Type B pancreatic cell (in vitro differentiated cells): ENCODE measurements at regions not wholly inside any gene's neighbourhood (a gene's known extent, or its start where the extent isn't known, plus 50 kb on each side); places are given as distances from the start of the nearest gene placed in this dataset.

ENCODE experiments used
- DNase-seq: peaks from one replicate; pipeline ENCODE4 v3.0.0; 2021; ENCODE audit warnings: mixed read lengths; ENCODE audit not compliant: unreplicated experiment; ENCODE audit errors: extremely low spot score
- H3K27ac Mint-ChIP-seq: 2 replicates; pipeline ENCODE4 v1.8.0; 2021; ENCODE audit warnings: mild to moderate bottlenecking, mixed read lengths
- H3K27me3 Mint-ChIP-seq: 2 replicates; pipeline ENCODE4 v1.8.0; 2021; ENCODE audit warnings: mixed read lengths
- H3K36me3 Mint-ChIP-seq: 2 replicates; pipeline ENCODE4 v1.8.0; 2021; ENCODE audit warnings: mixed read lengths
- H3K4me1 Mint-ChIP-seq: one replicate; pipeline ENCODE4 v1.8.0; 2021; ENCODE audit warnings: mixed read lengths; ENCODE audit not compliant: unreplicated experiment
- H3K4me3 Mint-ChIP-seq: 2 replicates; pipeline ENCODE4 v1.8.0; 2021; ENCODE audit warnings: mild to moderate bottlenecking, mixed read lengths
- H3K9me3 Mint-ChIP-seq: 2 replicates; pipeline ENCODE4 v1.8.0; 2021; ENCODE audit warnings: mixed read lengths
- TF ChIP-seq, protein P1 (sequence below): fragments of 200-600 bp; sonication (generic); conservative IDR thresholded peaks from 2 replicates; pipeline ENCODE4 v1.5.0; 2021; ENCODE audit warnings: antibody characterized with exemption, mild to moderate bottlenecking

DNA sequence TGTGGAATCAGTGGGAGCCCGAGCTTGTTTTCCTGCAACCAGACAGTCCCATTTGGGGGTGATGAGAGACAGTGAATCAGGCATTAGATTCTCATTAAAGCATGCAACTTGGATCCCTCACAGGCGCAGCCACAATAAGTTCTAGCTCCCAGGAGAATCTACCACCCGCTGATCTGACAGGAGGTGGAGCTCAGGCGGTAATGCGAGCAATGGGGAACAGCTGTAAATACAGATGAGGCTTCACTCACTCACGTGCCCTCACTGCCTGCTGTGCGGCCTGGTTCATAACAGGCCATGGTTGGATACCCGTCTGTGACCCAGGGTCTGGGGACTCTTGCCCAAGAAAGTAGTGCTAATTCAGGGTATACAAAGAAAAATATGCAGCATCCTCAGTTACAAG, 144.8 kb upstream of the RGPD4 start:
- Mint-ChIP-seq H3K27ac (no peak overlapping the region), H3K4me1 (peaks cover 10% of the 10 kb centered on the region)

GRCh38 chr2:107684421-107684820, 142.3 kb upstream of the RGPD4 start:
- DNase-seq, result no peak
- Mint-ChIP-seq H3K27me3 (peaks cover 4% of the 10 kb centered on the region), H3K27ac (no peak overlapping the region), H3K9me3 (no peaks in the 10 kb centered on the region), H3K4me1 (peaks cover 10% of the 10 kb centered on the region), H3K36me3 (no peaks in the 10 kb centered on the region), H3K4me3 (no peak overlapping the region)
- TF ChIP-seq, protein P1, sequence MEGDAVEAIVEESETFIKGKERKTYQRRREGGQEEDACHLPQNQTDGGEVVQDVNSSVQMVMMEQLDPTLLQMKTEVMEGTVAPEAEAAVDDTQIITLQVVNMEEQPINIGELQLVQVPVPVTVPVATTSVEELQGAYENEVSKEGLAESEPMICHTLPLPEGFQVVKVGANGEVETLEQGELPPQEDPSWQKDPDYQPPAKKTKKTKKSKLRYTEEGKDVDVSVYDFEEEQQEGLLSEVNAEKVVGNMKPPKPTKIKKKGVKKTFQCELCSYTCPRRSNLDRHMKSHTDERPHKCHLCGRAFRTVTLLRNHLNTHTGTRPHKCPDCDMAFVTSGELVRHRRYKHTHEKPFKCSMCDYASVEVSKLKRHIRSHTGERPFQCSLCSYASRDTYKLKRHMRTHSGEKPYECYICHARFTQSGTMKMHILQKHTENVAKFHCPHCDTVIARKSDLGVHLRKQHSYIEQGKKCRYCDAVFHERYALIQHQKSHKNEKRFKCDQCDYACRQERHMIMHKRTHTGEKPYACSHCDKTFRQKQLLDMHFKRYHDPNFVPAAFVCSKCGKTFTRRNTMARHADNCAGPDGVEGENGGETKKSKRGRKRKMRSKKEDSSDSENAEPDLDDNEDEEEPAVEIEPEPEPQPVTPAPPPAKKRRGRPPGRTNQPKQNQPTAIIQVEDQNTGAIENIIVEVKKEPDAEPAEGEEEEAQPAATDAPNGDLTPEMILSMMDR, result no peak

More for the DNA sequence above, 144.8 kb upstream of the RGPD4 start:
- Mint-ChIP-seq H3K36me3 (no peaks in the 10 kb centered on the region), H3K9me3 (no peaks in the 10 kb centered on the region), H3K27me3 (peaks cover 4% of the 10 kb centered on the region), H3K4me3 (no peak overlapping the region)
- TF ChIP-seq, protein P1, result no peak
- no peak for DNase-seq

DNA sequence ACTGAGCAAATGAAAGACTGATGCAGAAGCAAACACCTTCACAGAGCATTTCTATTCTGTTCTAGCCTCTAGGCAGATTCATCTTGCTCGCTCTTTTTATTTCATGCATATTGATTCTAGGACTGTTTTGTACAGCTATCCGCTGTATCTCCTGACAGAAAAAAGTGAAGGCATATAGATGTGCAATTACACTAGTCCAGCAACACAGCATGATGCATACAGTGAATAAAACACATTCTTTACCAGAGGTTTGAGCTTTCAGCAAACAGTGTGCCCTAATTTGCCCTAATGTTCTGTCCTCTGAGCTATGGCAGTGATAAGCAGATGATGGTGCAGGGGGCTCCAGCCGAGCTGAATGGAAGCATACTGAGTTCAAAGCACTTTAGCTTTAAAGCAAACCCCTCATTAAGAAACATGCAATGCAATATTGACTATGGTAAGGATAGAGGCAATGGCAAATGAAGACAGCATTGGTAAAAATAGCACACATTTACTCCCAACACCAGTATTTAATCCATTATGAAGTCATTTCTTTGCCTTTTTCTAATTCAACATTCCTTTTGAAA, 141.2 kb upstream of the RGPD4 start:
- Mint-ChIP-seq H3K27me3 (peaks cover 4% of the 10 kb centered on the region), H3K4me3 (no peak overlapping the region), H3K36me3 (no peaks in the 10 kb centered on the region), H3K4me1 (peaks cover 10% of the 10 kb centered on the region), H3K27ac (no peak overlapping the region), H3K9me3 (no peaks in the 10 kb centered on the region)
- TF ChIP-seq, protein P1, result no peak
- no peak for DNase-seq

DNA sequence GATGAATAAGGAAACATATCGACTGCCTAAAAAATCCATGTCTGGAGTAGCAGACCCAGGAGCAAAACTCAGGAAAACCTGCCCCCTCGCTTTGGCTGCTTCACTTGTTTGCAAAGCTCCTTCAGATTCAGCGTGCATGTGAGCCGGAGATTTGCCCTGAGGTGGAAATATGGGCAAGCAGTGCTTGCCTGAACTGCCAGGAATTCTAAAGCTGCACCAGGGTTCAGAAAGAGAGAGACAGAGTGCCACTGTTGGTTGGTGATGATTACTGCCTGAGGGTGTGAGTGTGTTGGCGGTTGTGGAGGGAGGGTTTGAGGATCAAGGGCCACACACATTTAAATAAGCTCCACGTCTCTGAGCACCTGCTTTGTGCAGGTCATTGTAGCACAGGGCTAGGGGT, 139.6 kb upstream of the RGPD4 start:
- Mint-ChIP-seq H3K36me3 (no peaks in the 10 kb centered on the region), H3K27ac (no peak overlapping the region), H3K27me3 (peaks cover 4% of the 10 kb centered on the region), H3K4me1 (peaks cover 10% of the 10 kb centered on the region), H3K9me3 (no peaks in the 10 kb centered on the region), H3K4me3 (no peak overlapping the region)
- DNase-seq, result no peak
- TF ChIP-seq, protein P1, result no peak

DNA sequence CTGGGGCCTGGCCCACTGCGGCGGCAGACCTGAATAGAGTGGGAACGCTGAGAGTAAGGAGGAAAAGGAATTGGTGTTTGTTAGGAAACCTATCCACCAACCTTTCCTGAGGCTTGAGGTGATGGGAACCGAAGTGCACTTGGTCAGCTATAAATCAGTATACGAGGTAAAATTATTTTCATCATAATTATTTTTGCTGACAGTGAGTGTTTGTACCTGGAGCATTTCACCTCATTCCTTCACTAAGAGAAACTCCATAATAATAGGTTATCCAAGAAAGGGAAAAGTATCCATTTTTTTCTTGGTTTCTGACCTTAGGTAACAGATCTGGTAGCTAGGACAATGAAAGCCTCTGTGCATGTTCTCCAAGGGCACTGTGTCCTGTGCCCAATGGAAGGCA, 138.6 kb upstream of the RGPD4 start:
- Mint-ChIP-seq H3K9me3 (no peaks in the 10 kb centered on the region), H3K27me3 (peaks cover 4% of the 10 kb centered on the region), H3K4me3 (no peak overlapping the region), H3K4me1 (peaks cover 8% of the 10 kb centered on the region), H3K36me3 (no peaks in the 10 kb centered on the region), H3K27ac (no peak overlapping the region)
- TF ChIP-seq, protein P1, result no peak
- DNase-seq, result no peak

- Mint-ChIP-seq H3K9me3 (no peaks in the 10 kb centered on the region), H3K36me3 (no peaks in the 10 kb centered on the region), H3K27me3 (no peaks in the 10 kb centered on the region), H3K4me1 (no peaks in the 10 kb centered on the region), H3K27ac (no peak overlapping the region), H3K4me3 (no peak overlapping the region)
- no peak for DNase-seq
- TF ChIP-seq, protein P1, result no peak
Observed at GRCh38 chr2:107693604-107694003, 133.1 kb upstream of the RGPD4 start.
